ENCODE measurements at regions not wholly inside any gene's neighbourhood (a gene's known extent, or its start where the extent isn't known, plus 50 kb on each side); places are given as distances from the start of the nearest gene placed in this dataset.

- H3K9me3 ChIP-seq (ENCODE audit: low read length), result 0 out of 2 replicates have a peak, but pooled peaks cover 7% of the 10 kb centered on the region
- ATAC-seq (no peak), DNase-seq (no peak)
- H3K36me3 ChIP-seq (ENCODE audit: low read depth, low read length), result no peaks in the 10 kb centered on the region
- H3K27me3 ChIP-seq (ENCODE audit: low read length), result no peaks in the 10 kb centered on the region
- POLR2A ChIA-PET (ENCODE audit: unreplicated experiment), result no interaction called here
- no peaks in the 10 kb centered on the region for H3K9me2 ChIP-seq (replicated peaks; ENCODE audit: low read length)
- intact Hi-C loops (cut with micrococcal nuclease), result loop anchor here (1.0 to 5.0 kb wide), 5 partner anchors 54 to 597 kb away; partner anchors contain the start of gene MTMR10
- no TSS peak for BruUV-seq (replicated peaks)
- peaks cover 24% of the 10 kb centered on the region for H3K4me1 ChIP-seq (ENCODE audit: insufficient read depth, low read length)
- TF ChIP-seq EZH2phosphoT487 (IDR thresholded peaks at IDR 0.05; ENCODE audit: borderline replicate concordance, low read length) (no peak), CTCF (conservative IDR thresholded peaks at IDR 0.05; ENCODE audit: low read depth, low read length) (no peak), EZH2 (IDR thresholded peaks at IDR 0.05; ENCODE audit: low read length, unreplicated experiment) (no peak)
- no peak overlapping the region for H3K9ac ChIP-seq (ENCODE audit: low read length)
- peak overlapping the region; percentile 50 for H3K4me2 ChIP-seq (ENCODE audit: low read length)
- no peaks in the 10 kb centered on the region for H3F3A ChIP-seq (ENCODE audit: low read length, unreplicated experiment)
- no peak overlapping the region for H3K4me3 ChIP-seq (ENCODE audit: low read length)
- H4K20me1 ChIP-seq (ENCODE audit: low read length), result no peaks in the 10 kb centered on the region
- CTCF ChIA-PET, result interaction anchor here (0.6 to 2.1 kb wide), 9 partner anchors 51 to 595 kb away, joined by 3 to 10 read pairs (median 3); no protein-coding TSS in a partner anchor
- peak overlapping the region; percentile 30 for H3K27ac ChIP-seq (ENCODE audit: low read length)
- H3K79me2 ChIP-seq (ENCODE audit: low read length), result no peaks in the 10 kb centered on the region
- no peak overlapping the region for H2AFZ ChIP-seq (ENCODE audit: low read length)
These were observed 162.6 kb downstream of the KLF13 start for GRCh38 chr15:31489281-31489680.

- peak overlapping the region; percentile 12; the same call in 1 of the 2 replicates for H2AFZ ChIP-seq (ENCODE audit: low read length)
- no TSS peak for BruUV-seq (replicated peaks)
These were observed 163.4 kb downstream of the KLF13 start for GRCh38 chr15:31489801-31490646.

More at GRCh38 chr15:31489801-31490646, 163.4 kb downstream of the KLF13 start:
- intact Hi-C loops (cut with micrococcal nuclease), result loop anchor here (1.0 to 5.0 kb wide), 8 partner anchors 51 to 688 kb away; partner anchors contain the start of gene MTMR10
- Histone ChIP-seq H3K79me2 (ENCODE audit: low read length) (no peaks in the 10 kb centered on the region), H3K9me3 (ENCODE audit: low read length) (0 out of 2 replicates have a peak, but pooled peaks cover 7% of the 10 kb centered on the region), H3K4me1 (ENCODE audit: insufficient read depth, low read length) (peaks cover 24% of the 10 kb centered on the region), H3K9me2 (replicated peaks; ENCODE audit: low read length) (no peaks in the 10 kb centered on the region), H3K4me2 (ENCODE audit: low read length) (no peak overlapping the region), H3K27me3 (ENCODE audit: low read length) (no peaks in the 10 kb centered on the region), H3K4me3 (ENCODE audit: low read length) (no peak overlapping the region), H3F3A (ENCODE audit: low read length, unreplicated experiment) (no peaks in the 10 kb centered on the region), H3K9ac (ENCODE audit: low read length) (no peak overlapping the region), H3K36me3 (ENCODE audit: low read depth, low read length) (no peaks in the 10 kb centered on the region), H3K27ac (ENCODE audit: low read length) (0 out of 2 replicates have a peak overlapping the region, but pooled peaks have one; percentile 30), H4K20me1 (ENCODE audit: low read length) (no peaks in the 10 kb centered on the region)
- DNase-seq (peak; percentile 76), ATAC-seq (peak; percentile 25)
- peak; percentile 86 for TF ChIP-seq CTCF (conservative IDR thresholded peaks at IDR 0.05; ENCODE audit: low read depth, low read length)
- TF ChIP-seq EZH2 (IDR thresholded peaks at IDR 0.05; ENCODE audit: low read length, unreplicated experiment), result no peak
- POLR2A ChIA-PET (ENCODE audit: unreplicated experiment), result no interaction called here
- CTCF ChIA-PET, result interaction anchor here (0.7 to 2.1 kb wide), 3 partner anchors 164 to 290 kb away, joined by 5 to 10 read pairs (median 8); no protein-coding TSS in a partner anchor

Data from PC-3 (cell line).